Calu3 (cell line): ENCODE measurements at regions not wholly inside any gene's neighbourhood (a gene's known extent, or its start where the extent isn't known, plus 50 kb on each side); places are given as distances from the start of the nearest gene placed in this dataset.

Source experiments
- BruUV-seq: library from RNA; stranded (reverse); fragments of 400-500 nt; replicated peaks from 2 replicates; lab custom pipeline; 2021; lab: Mats Ljungman, UMichigan
- CTCF ChIA-PET: fragments of 300-600 bp; sonication (Branson Sonifier 250); formaldehyde crosslinking; loops from one replicate; lab custom pipeline; 2022; ENCODE audit warnings: antibody characterized with exemption; lab: Charles Lee
- DNase-seq: peaks from one replicate; pipeline ENCODE4 v3.0.0; 2022
- H3K27ac Mint-ChIP-seq: one replicate; pipeline ENCODE4 v1.8.0; 2022; ENCODE audit warnings: mixed read lengths; ENCODE audit not compliant: unreplicated experiment
- H3K27me3 Mint-ChIP-seq: one replicate; pipeline ENCODE4 v1.8.0; 2022; ENCODE audit warnings: mixed read lengths; ENCODE audit not compliant: unreplicated experiment
- H3K36me3 Mint-ChIP-seq: one replicate; pipeline ENCODE4 v1.8.0; 2022; ENCODE audit warnings: mild to moderate bottlenecking, moderate library complexity, mixed read lengths; ENCODE audit not compliant: insufficient read depth, unreplicated experiment
- H3K4me1 Mint-ChIP-seq: one replicate; pipeline ENCODE4 v1.8.0; 2022; ENCODE audit warnings: mild to moderate bottlenecking, low read depth, mixed read lengths; ENCODE audit not compliant: unreplicated experiment
- H3K4me3 Mint-ChIP-seq: one replicate; pipeline ENCODE4 v1.8.0; 2022; ENCODE audit warnings: mild to moderate bottlenecking, low read depth, moderate library complexity, mixed read lengths; ENCODE audit not compliant: unreplicated experiment
- H3K9me3 Mint-ChIP-seq: one replicate; pipeline ENCODE4 v1.8.0; 2022; ENCODE audit warnings: low read depth, mixed read lengths; ENCODE audit not compliant: unreplicated experiment
- intact Hi-C: fragments of 100-400 bp; cut with micrococcal nuclease; formaldehyde crosslinking; loops from one replicate; pipeline ENCODE4 v1.10.0; 2022; ENCODE audit not compliant: unreplicated experiment
- TF ChIP-seq, protein P1 (sequence below): fragments of 200-600 bp; IDR thresholded peaks from one replicate; pipeline ENCODE4 v1.8.0; 2022; ENCODE audit warnings: antibody characterized with exemption; ENCODE audit not compliant: unreplicated experiment

DNA sequence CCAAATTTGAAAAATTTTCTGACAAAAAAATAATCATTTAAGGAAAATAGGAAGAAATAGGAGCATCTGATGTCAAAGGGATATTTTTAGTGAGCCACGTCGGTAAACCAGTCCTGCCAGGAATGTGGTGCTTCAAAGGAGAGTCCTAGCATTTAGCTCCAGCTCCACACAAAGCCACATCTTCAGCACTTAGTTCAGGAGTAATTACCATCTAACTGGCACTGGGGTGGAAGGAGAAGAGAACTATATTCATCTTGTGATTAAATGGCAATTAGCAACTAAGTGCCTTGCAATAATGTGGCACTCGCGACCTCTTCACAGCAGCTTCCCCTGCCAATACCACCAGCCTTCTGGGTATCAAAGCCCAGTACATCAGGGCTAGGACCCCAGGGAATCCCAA is 409.1 kb downstream of the SETD4 start:
- Mint-ChIP-seq H3K4me1 (peaks cover 15% of the 10 kb centered on the region), H3K9me3 (no peaks in the 10 kb centered on the region), H3K36me3 (no peaks in the 10 kb centered on the region), H3K27ac (no peak overlapping the region), H3K4me3 (no peak overlapping the region), H3K27me3 (no peaks in the 10 kb centered on the region)
- CTCF ChIA-PET, result interaction anchor here (0.7 kb wide), 1 partner anchor 333 kb away, joined by 5 read pairs; no protein-coding TSS in a partner anchor
- TF ChIP-seq, protein P1, sequence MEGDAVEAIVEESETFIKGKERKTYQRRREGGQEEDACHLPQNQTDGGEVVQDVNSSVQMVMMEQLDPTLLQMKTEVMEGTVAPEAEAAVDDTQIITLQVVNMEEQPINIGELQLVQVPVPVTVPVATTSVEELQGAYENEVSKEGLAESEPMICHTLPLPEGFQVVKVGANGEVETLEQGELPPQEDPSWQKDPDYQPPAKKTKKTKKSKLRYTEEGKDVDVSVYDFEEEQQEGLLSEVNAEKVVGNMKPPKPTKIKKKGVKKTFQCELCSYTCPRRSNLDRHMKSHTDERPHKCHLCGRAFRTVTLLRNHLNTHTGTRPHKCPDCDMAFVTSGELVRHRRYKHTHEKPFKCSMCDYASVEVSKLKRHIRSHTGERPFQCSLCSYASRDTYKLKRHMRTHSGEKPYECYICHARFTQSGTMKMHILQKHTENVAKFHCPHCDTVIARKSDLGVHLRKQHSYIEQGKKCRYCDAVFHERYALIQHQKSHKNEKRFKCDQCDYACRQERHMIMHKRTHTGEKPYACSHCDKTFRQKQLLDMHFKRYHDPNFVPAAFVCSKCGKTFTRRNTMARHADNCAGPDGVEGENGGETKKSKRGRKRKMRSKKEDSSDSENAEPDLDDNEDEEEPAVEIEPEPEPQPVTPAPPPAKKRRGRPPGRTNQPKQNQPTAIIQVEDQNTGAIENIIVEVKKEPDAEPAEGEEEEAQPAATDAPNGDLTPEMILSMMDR, result no peak
- no peak for DNase-seq
- intact Hi-C loops, result no loop called here
- BruUV-seq, result no TSS peak

GRCh38 chr21:35649186-35649585 is 411.1 kb downstream of the SETD4 start:
- CTCF ChIA-PET, result no interaction called here
- Mint-ChIP-seq H3K27me3 (no peaks in the 10 kb centered on the region), H3K9me3 (no peaks in the 10 kb centered on the region), H3K4me3 (no peak overlapping the region), H3K4me1 (peaks cover 15% of the 10 kb centered on the region), H3K27ac (no peak overlapping the region), H3K36me3 (no peaks in the 10 kb centered on the region)
- DNase-seq, result no peak
- TF ChIP-seq, protein P1, result no peak
- no TSS peak for BruUV-seq
- intact Hi-C loops, result no loop called here

- TF ChIP-seq, protein P1, result no peak
- H3K36me3 Mint-ChIP-seq, result no peaks in the 10 kb centered on the region
- DNase-seq, result no peak
- H3K9me3 Mint-ChIP-seq, result no peaks in the 10 kb centered on the region
- no TSS peak for BruUV-seq
- CTCF ChIA-PET, result interaction anchor here (0.7 kb wide), 2 partner anchors 71 to 951 kb away, joined by 3 read pairs; no protein-coding TSS in a partner anchor
- no peak overlapping the region for H3K4me3 Mint-ChIP-seq
- no peak overlapping the region for H3K27ac Mint-ChIP-seq
- intact Hi-C loops, result no loop called here
- H3K4me1 Mint-ChIP-seq, result peaks cover 15% of the 10 kb centered on the region
- H3K27me3 Mint-ChIP-seq, result no peaks in the 10 kb centered on the region
These were observed 411.8 kb downstream of the SETD4 start for GRCh38 chr21:35648512-35648911.

GRCh38 chr21:35646606-35647005 is 413.7 kb downstream of the SETD4 start:
- Mint-ChIP-seq H3K4me1 (peaks cover 15% of the 10 kb centered on the region), H3K27me3 (no peaks in the 10 kb centered on the region), H3K4me3 (no peak overlapping the region), H3K27ac (no peak overlapping the region), H3K9me3 (peaks cover 3% of the 10 kb centered on the region), H3K36me3 (no peaks in the 10 kb centered on the region)
- TF ChIP-seq, protein P1, result no peak
- intact Hi-C loops, result no loop called here
- CTCF ChIA-PET, result no interaction called here
- no TSS peak for BruUV-seq
- no peak for DNase-seq
